ENCODE measurements at regions not wholly inside any gene's neighbourhood (a gene's known extent, or its start where the extent isn't known, plus 50 kb on each side); places are given as distances from the start of the nearest gene placed in this dataset.
"Not testable (repeated sequence)": the region's sequence is repeated elsewhere in the genome, so short reads cannot be mapped to it uniquely, and the experiment has no call there.

GRCh38 chr12:32010631-32011336, 51.6 kb downstream of the RESF1 start:
- no peak for DNase-seq
- no peak overlapping the region for H3K4me3 ChIP-seq
- intact Hi-C loops (cut with DNase I, micrococcal nuclease): no loop called here
- H3K4me1 ChIP-seq (ENCODE audit: low read depth): no peaks in the 10 kb centered on the region
- ATAC-seq: no peak
- no peaks in the 10 kb centered on the region for H3K9me3 ChIP-seq
- H3K36me3 ChIP-seq (ENCODE audit: low read depth): no peaks in the 10 kb centered on the region
- no peak for TF ChIP-seq CTCF (IDR thresholded peaks at IDR 0.05)

GRCh38 chr12:32012249-32012785, 53.1 kb downstream of the RESF1 start:
- H3K4me1 ChIP-seq (ENCODE audit: low read depth): no peaks in the 10 kb centered on the region
- DNase-seq (no peak), ATAC-seq (no peak)
- no peak overlapping the region for H3K4me3 ChIP-seq
- intact Hi-C loops (cut with DNase I, micrococcal nuclease): no loop called here
- no peaks in the 10 kb centered on the region for H3K36me3 ChIP-seq (ENCODE audit: low read depth)
- H3K9me3 ChIP-seq: no peaks in the 10 kb centered on the region
- no peak for TF ChIP-seq CTCF (IDR thresholded peaks at IDR 0.05)

- Histone ChIP-seq H3K4me3 (no peak overlapping the region), H3K36me3 (ENCODE audit: low read depth) (no peaks in the 10 kb centered on the region), H3K4me1 (ENCODE audit: low read depth) (no peaks in the 10 kb centered on the region), H3K9me3 (no peaks in the 10 kb centered on the region)
- no peak for ATAC-seq
- DNase-seq: no peak
- no peak for TF ChIP-seq CTCF (IDR thresholded peaks at IDR 0.05)
- intact Hi-C loops (cut with DNase I, micrococcal nuclease): no loop called here
These were observed 55.8 kb downstream of the RESF1 start for GRCh38 chr12:32015036-32015435.

GRCh38 chr12:32016680-32017482, 57.7 kb downstream of the RESF1 start:
- intact Hi-C loops (cut with DNase I, micrococcal nuclease): no loop called here

GRCh38 chr12:32021346-32021773, 62.1 kb downstream of the RESF1 start:
- H3K4me1 ChIP-seq (ENCODE audit: low read depth): no peaks in the 10 kb centered on the region
- no peak overlapping the region for H3K4me3 ChIP-seq
- DNase-seq (no peak), ATAC-seq (no peak)
- intact Hi-C loops (cut with DNase I, micrococcal nuclease): no loop called here
- no peaks in the 10 kb centered on the region for H3K9me3 ChIP-seq
- TF ChIP-seq CTCF (IDR thresholded peaks at IDR 0.05): no peak
- no peaks in the 10 kb centered on the region for H3K36me3 ChIP-seq (ENCODE audit: low read depth)

More at GRCh38 chr12:32016680-32017482, 57.7 kb downstream of the RESF1 start:
- Histone ChIP-seq H3K9me3 (no peaks in the 10 kb centered on the region), H3K36me3 (ENCODE audit: low read depth) (no peaks in the 10 kb centered on the region), H3K4me3 (no peak overlapping the region), H3K4me1 (ENCODE audit: low read depth) (no peaks in the 10 kb centered on the region)
- no peak for ATAC-seq
- TF ChIP-seq CTCF (IDR thresholded peaks at IDR 0.05): no peak
- DNase-seq: no peak

- ATAC-seq; H3K9me3 ChIP-seq; H3K4me3 ChIP-seq; H3K4me1 ChIP-seq (ENCODE audit: low read depth); H3K36me3 ChIP-seq (ENCODE audit: low read depth); intact Hi-C loops (cut with DNase I, micrococcal nuclease); DNase-seq: not testable (repeated sequence)
These were observed 63.2 kb downstream of the RESF1 start for GRCh38 chr12:32022387-32022786.

- H3K4me3 ChIP-seq; ATAC-seq; H3K4me1 ChIP-seq (ENCODE audit: low read depth); H3K9me3 ChIP-seq; DNase-seq; intact Hi-C loops (cut with DNase I, micrococcal nuclease); H3K36me3 ChIP-seq (ENCODE audit: low read depth): not testable (repeated sequence)
These were observed 64.6 kb downstream of the RESF1 start for GRCh38 chr12:32023861-32024260.

Measured in mucosa of descending colon (tissue), 3 donors.